ENCODE measurements at regions not wholly inside any gene's neighbourhood (a gene's known extent, or its start where the extent isn't known, plus 50 kb on each side); places are given as distances from the start of the nearest gene placed in this dataset.
A peak's percentile ranks its signal among the peaks of the same experiment; 100 is the strongest.

DNA sequence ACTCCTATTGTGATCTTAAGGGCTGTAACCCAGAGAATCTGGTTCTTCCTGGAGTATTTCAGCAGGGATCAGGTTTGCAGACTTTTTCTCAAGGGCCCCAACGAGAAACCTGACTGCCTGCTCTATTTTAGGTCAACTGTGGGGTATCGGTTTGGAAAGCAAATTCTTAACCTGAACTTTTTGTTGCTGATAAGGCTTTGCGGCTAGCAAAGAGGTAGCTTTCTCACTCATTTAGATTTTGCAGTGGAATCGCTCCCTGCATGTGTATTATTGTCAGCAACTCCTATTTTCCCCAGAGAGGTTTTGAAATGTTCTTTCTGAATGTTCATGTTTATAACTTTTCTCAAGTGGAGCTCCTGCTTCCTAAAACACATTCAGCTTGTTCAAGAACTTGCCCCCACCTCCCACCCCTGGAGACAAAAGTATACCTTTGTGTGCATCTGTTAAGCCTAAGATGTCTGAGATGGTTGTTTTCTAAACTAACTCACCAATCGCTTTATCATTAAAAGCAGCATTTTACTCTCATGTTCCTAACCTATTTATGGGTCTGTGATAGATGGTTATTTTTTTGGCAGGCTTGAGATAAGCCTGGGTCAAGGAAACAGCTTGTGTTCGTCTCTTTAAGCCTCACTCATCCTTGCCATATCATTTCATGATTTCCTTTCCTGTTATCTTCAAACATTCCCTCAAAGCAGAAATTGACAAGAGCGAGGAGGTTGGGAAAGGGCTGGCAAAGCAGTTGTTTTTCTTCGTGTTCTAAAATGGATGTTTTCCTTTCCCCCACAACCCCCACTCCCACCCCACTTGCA is 129.8 kb downstream of the BAMBI start:
- Histone ChIP-seq H3K4me1 (ENCODE audit: control insufficient read depth, insufficient read depth, low read length) (peaks cover 14% of the 10 kb centered on the region), H3K9me3 (ENCODE audit: control insufficient read depth, insufficient read depth, low read depth, low read length) (no peaks in the 10 kb centered on the region), H3K4me3 (ENCODE audit: low read depth, low read length) (no peak overlapping the region), H3K27ac (ENCODE audit: extremely low read depth, low read depth, low read length) (peak overlapping the region; percentile 42; the same call in 1 of the 2 replicates), H3K36me3 (ENCODE audit: control insufficient read depth in 2 of 2, insufficient read depth in 1 of 2, low read length in 2 of 2) (no peaks in the 10 kb centered on the region)
- POLR2A ChIA-PET = interaction anchor here (1.5 kb wide), 1 partner anchor 10 kb away, joined by 4 read pairs; no protein-coding TSS in a partner anchor
- no peak for TF ChIP-seq ZNF112 (tag by site-specific recombination; IDR thresholded peaks at IDR 0.05)
- TF ChIP-seq SP2 (tag by site-specific recombination; IDR thresholded peaks at IDR 0.05) = no peak
- peak; percentile 44; the same call in 1 of the 2 replicates for TF ChIP-seq ZNF398 (tag by site-specific recombination; IDR thresholded peaks at IDR 0.05)
- CTCF ChIA-PET = interaction anchor here (0.6 to 0.9 kb wide), 2 partner anchors 32 to 144 kb away, joined by 3 read pairs; no protein-coding TSS in a partner anchor

- Histone ChIP-seq H3K27ac (ENCODE audit: extremely low read depth, low read depth, low read length) (peak overlapping the region; percentile 42; the same call in 1 of the 2 replicates), H3K4me3 (ENCODE audit: low read depth, low read length) (no peak overlapping the region), H3K9me3 (ENCODE audit: control insufficient read depth, insufficient read depth, low read depth, low read length) (no peaks in the 10 kb centered on the region), H3K4me1 (ENCODE audit: control insufficient read depth, insufficient read depth, low read length) (peaks cover 14% of the 10 kb centered on the region), H3K36me3 (ENCODE audit: control insufficient read depth in 2 of 2, insufficient read depth in 1 of 2, low read length in 2 of 2) (no peaks in the 10 kb centered on the region)
- ChIA-PET POLR2A (no interaction called here), CTCF (interaction anchor here (0.6 to 0.9 kb wide), 2 partner anchors 31 to 145 kb away, joined by 3 read pairs; no protein-coding TSS in a partner anchor)
- TF ChIP-seq HOXA7 (CRISPR knock-in tag; IDR thresholded peaks at IDR 0.05; ENCODE audit: borderline replicate concordance) (no peak), ZNF416 (tag by site-specific recombination; IDR thresholded peaks at IDR 0.05) (no peak), ZNF354C (tag by site-specific recombination; IDR thresholded peaks at IDR 0.05; ENCODE audit: borderline replicate concordance, low read depth) (no peak)
Observed at GRCh38 chr10:28807760-28808613, 130.7 kb downstream of the BAMBI start.

- TF ChIP-seq ZNF621 (tag by site-specific recombination; IDR thresholded peaks at IDR 0.05) = no peak
- TF ChIP-seq PRDM1 (tag by site-specific recombination; IDR thresholded peaks at IDR 0.05) = peak; percentile 87
- TF ChIP-seq PRDM2 (tag by site-specific recombination; IDR thresholded peaks at IDR 0.05; ENCODE audit: borderline replicate concordance) = no peak
- no peak for TF ChIP-seq ZNF76 (tag by site-specific recombination; IDR thresholded peaks at IDR 0.05; ENCODE audit: borderline replicate concordance, low read depth)
- TF ChIP-seq, protein P1, sequence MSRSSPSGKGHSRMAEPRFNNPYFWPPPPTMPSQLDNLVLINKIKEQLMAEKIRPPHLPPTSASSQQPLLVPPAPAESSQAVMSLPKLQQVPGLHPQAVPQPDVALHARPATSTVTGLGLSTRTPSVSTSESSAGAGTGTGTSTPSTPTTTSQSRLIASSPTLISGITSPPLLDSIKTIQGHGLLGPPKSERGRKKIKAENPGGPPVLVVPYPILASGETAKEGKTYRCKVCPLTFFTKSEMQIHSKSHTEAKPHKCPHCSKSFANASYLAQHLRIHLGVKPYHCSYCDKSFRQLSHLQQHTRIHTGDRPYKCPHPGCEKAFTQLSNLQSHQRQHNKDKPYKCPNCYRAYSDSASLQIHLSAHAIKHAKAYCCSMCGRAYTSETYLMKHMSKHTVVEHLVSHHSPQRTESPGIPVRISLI (tag by site-specific recombination; IDR thresholded peaks at IDR 0.05) = no peak
- TF ChIP-seq, protein P2, sequence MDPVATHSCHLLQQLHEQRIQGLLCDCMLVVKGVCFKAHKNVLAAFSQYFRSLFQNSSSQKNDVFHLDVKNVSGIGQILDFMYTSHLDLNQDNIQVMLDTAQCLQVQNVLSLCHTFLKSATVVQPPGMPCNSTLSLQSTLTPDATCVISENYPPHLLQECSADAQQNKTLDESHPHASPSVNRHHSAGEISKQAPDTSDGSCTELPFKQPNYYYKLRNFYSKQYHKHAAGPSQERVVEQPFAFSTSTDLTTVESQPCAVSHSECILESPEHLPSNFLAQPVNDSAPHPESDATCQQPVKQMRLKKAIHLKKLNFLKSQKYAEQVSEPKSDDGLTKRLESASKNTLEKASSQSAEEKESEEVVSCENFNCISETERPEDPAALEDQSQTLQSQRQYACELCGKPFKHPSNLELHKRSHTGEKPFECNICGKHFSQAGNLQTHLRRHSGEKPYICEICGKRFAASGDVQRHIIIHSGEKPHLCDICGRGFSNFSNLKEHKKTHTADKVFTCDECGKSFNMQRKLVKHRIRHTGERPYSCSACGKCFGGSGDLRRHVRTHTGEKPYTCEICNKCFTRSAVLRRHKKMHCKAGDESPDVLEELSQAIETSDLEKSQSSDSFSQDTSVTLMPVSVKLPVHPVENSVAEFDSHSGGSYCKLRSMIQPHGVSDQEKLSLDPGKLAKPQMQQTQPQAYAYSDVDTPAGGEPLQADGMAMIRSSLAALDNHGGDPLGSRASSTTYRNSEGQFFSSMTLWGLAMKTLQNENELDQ (tag by site-specific recombination; IDR thresholded peaks at IDR 0.05; ENCODE audit: low read depth) = no peak
- TF ChIP-seq ZNF302 (tag by site-specific recombination; IDR thresholded peaks at IDR 0.05; ENCODE audit: low read depth) = no peak
- no peak overlapping the region for H3K27ac ChIP-seq (ENCODE audit: extremely low read depth, low read depth, low read length)
- no peak overlapping the region for H3K4me3 ChIP-seq (ENCODE audit: low read depth, low read length)
- H3K9me3 ChIP-seq (ENCODE audit: control insufficient read depth, insufficient read depth, low read depth, low read length) = no peaks in the 10 kb centered on the region
- no peaks in the 10 kb centered on the region for H3K36me3 ChIP-seq (ENCODE audit: control insufficient read depth in 2 of 2, insufficient read depth in 1 of 2, low read length in 2 of 2)
- H3K4me1 ChIP-seq (ENCODE audit: control insufficient read depth, insufficient read depth, low read length) = peaks cover 14% of the 10 kb centered on the region
- POLR2A ChIA-PET = no interaction called here
- CTCF ChIA-PET = interaction anchor here (0.6 kb wide), 1 partner anchor 31 kb away, joined by 3 read pairs; no protein-coding TSS in a partner anchor
Observed at GRCh38 chr10:28808693-28809092, 131.4 kb downstream of the BAMBI start.
